Stomach (tissue), 8 donors: ENCODE measurements at regions not wholly inside any gene's neighbourhood (a gene's known extent, or its start where the extent isn't known, plus 50 kb on each side); places are given as distances from the start of the nearest gene placed in this dataset.
"Not testable (repeated sequence)": the region's sequence is repeated elsewhere in the genome, so short reads cannot be mapped to it uniquely, and the experiment has no call there.

Experiments
- DNase-seq, 2 donors: peaks; one replicate each; pipeline versions ENCODE4 v3.0.0 to v3.0.0-alpha.2; 2013 to 2019
- H3K27ac ChIP-seq, 5 donors: fragments of 200-600 bp in 4 of 5; sonication (generic) in 4 of 5; one replicate each; pipeline ENCODE4 v1.5.1; 2013 to 2019; ENCODE audit warnings: mild to moderate bottlenecking in 1 of 5, moderate library complexity in 1 of 5
- H3K27me3 ChIP-seq, 3 donors: fragments of 200-600 bp; sonication (generic); one replicate each; pipeline ENCODE4 v1.5.1; 2017 to 2019; ENCODE audit warnings: mixed run types in 1 of 3
- H3K36me3 ChIP-seq, 4 donors: fragments of 200-600 bp; sonication (generic); 1 replicate in 3 of 4; 2 replicates in 1 of 4; pipeline ENCODE4 v1.5.1; 2016 to 2019
- H3K4me1 ChIP-seq, 4 donors: fragments of 200-600 bp; sonication (generic); one replicate each; pipeline ENCODE4 v1.5.1; 2016 to 2019
- H3K4me3 ChIP-seq, 4 donors: fragments of 200-600 bp; sonication (generic) in 3 of 4; one replicate each; pipeline ENCODE4 v1.5.1; 2016 to 2019; ENCODE audit warnings: mild to moderate bottlenecking in 1 of 4
- H3K9me3 ChIP-seq, 4 donors: fragments of 200-600 bp; sonication (generic); one replicate each; pipeline ENCODE4 v1.5.1; 2016 to 2019
- CTCF ChIP-seq, 7 experiments: fragments of 450-650 bp in 4 of 7; fragments of 200-600 bp in 3 of 7; sonication (generic) in 3 of 7; IDR thresholded peaks; one replicate each; pipeline ENCODE4 v1.5.1; 2016 to 2019; ENCODE audit warnings: antibody characterized with exemption in 7 of 7, control low read depth in 2 of 7, mild to moderate bottlenecking in 1 of 7
- EP300 ChIP-seq: sonication (generic); formaldehyde crosslinking; IDR thresholded peaks from one replicate; pipeline ENCODE4 v1.6.1; 2017; ENCODE audit warnings: antibody characterized with exemption
- POLR2A ChIP-seq, 4 donors: fragments of 450-650 bp; IDR thresholded peaks; one replicate each; pipeline ENCODE4 v1.6.1; 2016; ENCODE audit warnings: antibody characterized with exemption in 4 of 4, control low read depth in 2 of 4, mild to moderate bottlenecking in 1 of 4, moderate library complexity in 1 of 4
- POLR2AphosphoS5 ChIP-seq, 3 donors: sonication (generic); formaldehyde crosslinking; IDR thresholded peaks; one replicate each; pipeline ENCODE4 v1.6.1; 2016; ENCODE audit warnings: antibody characterized with exemption in 3 of 3
- WGBS, 5 donors: extraction: QIAGEN DNeasy Blood & Tissue Kit in 3 of 5; methylation state at CpG; one replicate each; pipeline versions ENCODE4 v1.1.5 to v1.1.7; 2013 to 2018; 5-methylcytosine and 5-hydroxymethylcytosine counted together
- intact Hi-C: fragments of 100-400 bp; cut with DNase I; formaldehyde crosslinking; loops from one replicate; pipeline ENCODE4 v1.15.1; 2023; ENCODE audit warnings: low total_unique reads
- donor health status: healthy with polysubstance abuse.
- donor health status: Bipolar disorder and iron deficiency.
- donor health status: healthy.

DNA sequence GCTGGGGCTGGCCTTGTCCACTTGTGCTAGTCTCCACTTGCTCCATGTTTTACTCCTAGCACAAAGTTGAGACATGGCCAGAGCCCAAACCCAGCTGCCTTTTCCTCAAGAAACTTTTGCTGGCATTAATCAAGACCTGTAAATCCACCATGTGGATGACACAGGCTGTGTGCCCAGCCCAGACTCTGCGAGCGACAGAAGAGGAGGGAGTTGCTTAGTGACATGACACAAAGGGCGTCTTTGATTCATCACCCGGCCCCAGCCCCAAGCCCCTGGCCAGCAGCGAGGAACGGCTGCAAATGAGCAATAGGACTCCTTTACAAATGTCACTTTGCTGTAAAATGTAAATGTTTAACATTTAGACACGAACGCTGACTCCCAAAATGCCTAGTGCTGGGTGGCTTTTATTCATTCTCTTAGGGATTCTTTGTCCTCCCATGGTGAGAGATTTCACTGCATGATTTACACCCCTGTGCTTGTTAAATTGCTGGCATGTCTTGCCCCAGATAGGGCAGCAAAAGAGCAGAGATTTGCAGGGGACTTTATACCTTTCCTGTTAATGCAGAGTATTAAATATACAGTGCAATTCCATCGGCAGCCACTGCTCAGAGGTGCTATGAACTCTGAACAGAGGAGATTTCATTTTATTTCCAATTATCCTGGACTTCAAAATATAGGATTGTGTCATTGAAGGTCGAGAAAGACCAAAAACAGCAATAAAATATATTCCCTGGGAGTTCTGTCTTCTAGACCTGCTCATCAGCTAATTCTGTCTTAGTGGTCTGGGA is 263.6 kb upstream of the NCAM1 start:
- Histone ChIP-seq H3K9me3 (no peaks in the 10 kb centered on the region), H3K27ac (no peak overlapping the region), H3K36me3 (no peaks in the 10 kb centered on the region), H3K4me3 (no peak overlapping the region), H3K4me1 (no peaks in the 10 kb centered on the region), H3K27me3 (no peaks in the 10 kb centered on the region)
- intact Hi-C loops: no loop called here
- 24 to 31% (median 28%) methylated on average over 10 of the region's 10 CpGs for WGBS, 5 donors
- DNase-seq: peak in 1 of 2 donors; percentile 48
- TF ChIP-seq CTCF (IDR thresholded peaks at IDR 0.05) (peak in 1 of 7 experiments; percentile 15), POLR2A (IDR thresholded peaks at IDR 0.05) (no peak)

GRCh38 chr11:112705148-112705547 is 256.1 kb upstream of the NCAM1 start:
- intact Hi-C loops: no loop called here
- Histone ChIP-seq H3K27ac (no peak overlapping the region), H3K4me1 (no peaks in the 10 kb centered on the region), H3K4me3 (no peak overlapping the region), H3K27me3 (no peaks in the 10 kb centered on the region), H3K36me3 (no peaks in the 10 kb centered on the region), H3K9me3 (peaks cover 0 to 10% (median 5%) of the 10 kb centered on the region in 4 donors)
- TF ChIP-seq EP300: no peak
- TF ChIP-seq POLR2AphosphoS5 (IDR thresholded peaks at IDR 0.05): no peak
- no peak for TF ChIP-seq POLR2A (IDR thresholded peaks at IDR 0.05)
- TF ChIP-seq CTCF (IDR thresholded peaks at IDR 0.05): no peak
- 78 to 92% (median 88%) methylated on average over 2 of the region's 2 CpGs for WGBS, 5 donors
- no peak for DNase-seq

DNA sequence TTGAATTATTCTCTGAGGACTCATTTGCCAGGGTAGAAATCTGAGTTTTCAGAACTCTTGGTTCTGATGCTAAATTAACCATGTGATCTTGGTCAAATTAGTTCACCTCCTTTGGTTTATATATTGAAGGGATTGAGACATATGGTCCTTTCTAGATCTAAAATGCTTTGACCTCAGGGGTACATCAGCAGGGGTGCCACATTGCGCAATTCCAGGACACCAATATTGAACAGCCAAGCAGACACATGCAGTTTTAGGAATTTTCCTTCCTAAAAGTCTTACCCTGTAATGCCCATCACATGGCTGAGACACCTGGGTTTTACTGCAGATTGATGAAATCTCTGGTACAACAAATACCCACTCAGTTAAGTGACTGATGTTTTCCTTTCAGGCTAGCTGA is 254.4 kb upstream of the NCAM1 start:
- Histone ChIP-seq H3K9me3 (peaks cover 0 to 10% (median 5%) of the 10 kb centered on the region in 4 donors), H3K4me1 (no peaks in the 10 kb centered on the region), H3K36me3 (no peaks in the 10 kb centered on the region), H3K27ac (no peak overlapping the region), H3K4me3 (no peak overlapping the region), H3K27me3 (no peaks in the 10 kb centered on the region)
- intact Hi-C loops: no loop called here
- WGBS, 5 donors: 92 to 100% (median 96%) methylated on average over 1 of the region's 1 CpG
- DNase-seq: no peak
- no peak for TF ChIP-seq CTCF (IDR thresholded peaks at IDR 0.05)
- no peak for TF ChIP-seq POLR2AphosphoS5 (IDR thresholded peaks at IDR 0.05)
- no peak for TF ChIP-seq POLR2A (IDR thresholded peaks at IDR 0.05)

DNA sequence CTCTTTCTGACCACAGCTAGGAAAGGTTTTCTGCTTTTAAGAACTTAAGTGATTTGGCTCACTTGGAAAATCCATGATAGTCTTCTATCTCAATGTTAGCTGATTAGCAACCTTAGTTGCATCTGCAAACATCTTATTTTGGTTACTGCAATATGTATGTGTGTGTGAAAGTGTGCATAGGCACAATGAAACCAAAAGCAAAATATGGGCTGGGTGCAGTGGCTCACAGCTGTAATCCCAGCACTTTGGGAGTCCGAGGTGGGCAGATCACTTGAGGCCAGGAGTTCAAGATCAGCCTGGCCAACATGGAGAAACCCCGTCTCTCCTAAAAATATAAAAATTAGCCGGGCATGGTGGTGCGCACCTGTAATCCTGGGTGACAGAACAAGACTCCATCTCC is 246.9 kb upstream of the NCAM1 start:
- intact Hi-C loops, DNase-seq, H3K4me1 ChIP-seq, H3K27ac ChIP-seq, H3K4me3 ChIP-seq, H3K27me3 ChIP-seq, H3K9me3 ChIP-seq, H3K36me3 ChIP-seq: not testable (repeated sequence)
- 87 to 97% (median 95%) methylated on average over 4 of the region's 4 CpGs for WGBS, 5 donors

GRCh38 chr11:112715056-112715455 is 246.2 kb upstream of the NCAM1 start:
- Histone ChIP-seq H3K27ac (no peak overlapping the region), H3K9me3 (no peaks in the 10 kb centered on the region), H3K4me1 (no peaks in the 10 kb centered on the region), H3K4me3 (no peak overlapping the region), H3K36me3 (no peaks in the 10 kb centered on the region), H3K27me3 (no peaks in the 10 kb centered on the region)
- no peak for TF ChIP-seq EP300
- TF ChIP-seq POLR2A (IDR thresholded peaks at IDR 0.05): no peak
- TF ChIP-seq CTCF (IDR thresholded peaks at IDR 0.05): no peak
- TF ChIP-seq POLR2AphosphoS5 (IDR thresholded peaks at IDR 0.05): no peak
- intact Hi-C loops: no loop called here
- no peak for DNase-seq
- WGBS, 5 donors: 91 to 96% (median 96%) methylated on average over 2 of the region's 2 CpGs
